HL-60 (cell line): ENCODE measurements at regions not wholly inside any gene's neighbourhood (a gene's known extent, or its start where the extent isn't known, plus 50 kb on each side); places are given as distances from the start of the nearest gene placed in this dataset.

Source experiments
- DNase-seq, 2 experiments: peaks; one replicate each; pipeline ENCODE4 v3.0.0-alpha.2; 2010 to 2020; ENCODE audit warnings: low read depth in 1 of 2, low spot score in 1 of 2
- H3K27ac ChIP-seq: fragments of 250-450 bp; sonication (Bioruptor Pico); replicated peaks from 2 replicates; pipeline ENCODE4 v1.5.1; 2020; ENCODE audit warnings: mild to moderate bottlenecking, moderate library complexity
- H3K27me3 ChIP-seq: fragments of 250-450 bp; sonication (Bioruptor Pico); 2 replicates; pipeline ENCODE4 v1.5.1; 2021; ENCODE audit warnings: mild to moderate bottlenecking, moderate library complexity; ENCODE audit not compliant: insufficient read depth, poor library complexity, severe bottlenecking
- H3K4me3 ChIP-seq: replicated peaks from 2 replicates; pipeline ENCODE4 v1.5.1; 2011; ENCODE audit warnings: mild to moderate bottlenecking, control low read depth, low read length; ENCODE audit not compliant: insufficient read depth
- CTCF ChIP-seq: IDR thresholded peaks from one replicate; pipeline ENCODE4 v1.5.1; 2011; ENCODE audit warnings: low read length, control low read depth, inconsistent platforms; ENCODE audit not compliant: insufficient read depth
- GABPA ChIP-seq: IDR thresholded peaks from 2 replicates; pipeline ENCODE4 v1.6.1; 2012; ENCODE audit warnings: low read depth
- POLR2AphosphoS5 ChIP-seq: IDR thresholded peaks from 2 replicates; pipeline ENCODE4 v1.6.1; 2012; ENCODE audit warnings: low read depth
- REST ChIP-seq: IDR thresholded peaks from 2 replicates; pipeline ENCODE4 v1.6.1; 2012; ENCODE audit warnings: low read depth; ENCODE audit not compliant: insufficient replicate concordance
- SPI1 ChIP-seq: IDR thresholded peaks from 2 replicates; pipeline ENCODE4 v1.6.1; 2012; ENCODE audit warnings: low read depth, mild to moderate bottlenecking, borderline replicate concordance

- H3K27ac ChIP-seq, result no peak overlapping the region
- no peak for DNase-seq
- TF ChIP-seq REST (no peak), SPI1 (no peak), CTCF (no peak), GABPA (no peak), POLR2AphosphoS5 (no peak)
- no peak overlapping the region for H3K4me3 ChIP-seq
- no peaks in the 10 kb centered on the region for H3K27me3 ChIP-seq
Measured at GRCh38 chr7:15757041-15758000, 70.8 kb upstream of the MEOX2 start.

GRCh38 chr7:15755061-15755460 is 68.6 kb upstream of the MEOX2 start:
- no peaks in the 10 kb centered on the region for H3K27me3 ChIP-seq
- H3K4me3 ChIP-seq, result no peak overlapping the region
- DNase-seq, result no peak
- TF ChIP-seq REST, result no peak
- H3K27ac ChIP-seq, result no peak overlapping the region

GRCh38 chr7:15753887-15754579 is 67.5 kb upstream of the MEOX2 start:
- no peak overlapping the region for H3K4me3 ChIP-seq
- no peak for DNase-seq
- no peak for TF ChIP-seq GABPA
- no peak for TF ChIP-seq REST
- no peak for TF ChIP-seq CTCF
- no peak for TF ChIP-seq POLR2AphosphoS5
- no peaks in the 10 kb centered on the region for H3K27me3 ChIP-seq
- H3K27ac ChIP-seq, result no peak overlapping the region
